PC-3 (cell line): ENCODE measurements at regions not wholly inside any gene's neighbourhood (a gene's known extent, or its start where the extent isn't known, plus 50 kb on each side); places are given as distances from the start of the nearest gene placed in this dataset.

Experiments
- ATAC-seq: fragments of 200-7000 bp; cut with Tn5 transposase; 2 replicates; pipeline ENCODE4 v1.9.1; 2020; ENCODE audit warnings: mild to moderate bottlenecking, moderate library complexity
- BruUV-seq: library from RNA; stranded (reverse); fragments of 400-500 nt; replicated peaks from 2 replicates; lab custom pipeline; 2021; lab: Mats Ljungman, UMichigan
- CTCF ChIA-PET: fragments of 300-600 bp; sonication (Branson Sonifier 250); formaldehyde crosslinking; loops from one replicate; lab custom pipeline; 2022; ENCODE audit warnings: antibody characterized with exemption; lab: Charles Lee
- POLR2A ChIA-PET: fragments of 300-600 bp; sonication (Branson Sonifier 250); formaldehyde crosslinking; loops from one replicate; lab custom pipeline; 2022; ENCODE audit warnings: antibody characterized with exemption; ENCODE audit not compliant: unreplicated experiment; lab: Charles Lee
- DNase-seq: peaks from one replicate; pipeline ENCODE4 v3.0.0-alpha.2; 2015
- H2AFZ ChIP-seq: fragments of 300-600 bp; sonication (generic); 2 replicates; pipeline ENCODE4 v1.6.0; 2016; ENCODE audit warnings: antibody characterized with exemption, low read length
- H3F3A ChIP-seq: fragments of 300-600 bp; sonication (generic); one replicate; pipeline ENCODE4 v1.6.0; 2017; ENCODE audit warnings: antibody characterized with exemption, low read length, control low read depth, mild to moderate bottlenecking; ENCODE audit not compliant: unreplicated experiment
- H3K27ac ChIP-seq: fragments of 300-600 bp; sonication (generic); 2 replicates; pipeline ENCODE4 v1.5.1; 2016; ENCODE audit warnings: mild to moderate bottlenecking, low read length
- H3K27me3 ChIP-seq: fragments of 300-600 bp; sonication (generic); 2 replicates; pipeline ENCODE4 v1.6.1; 2016; ENCODE audit warnings: low read length, mixed read lengths
- H3K36me3 ChIP-seq: fragments of 300-600 bp; sonication (generic); 2 replicates; pipeline ENCODE4 v1.6.1; 2016; ENCODE audit warnings: low read depth, mixed run types, low read length, mixed read lengths
- H3K4me1 ChIP-seq: fragments of 300-600 bp; sonication (generic); 2 replicates; pipeline ENCODE4 v1.5.1; 2016; ENCODE audit warnings: low read length; ENCODE audit not compliant: insufficient read depth
- H3K4me2 ChIP-seq: fragments of 300-600 bp; sonication (generic); 2 replicates; pipeline ENCODE4 v1.6.0; 2016; ENCODE audit warnings: low read length
- H3K4me3 ChIP-seq: fragments of 300-600 bp; sonication (generic); 2 replicates; pipeline ENCODE4 v1.5.1; 2016; ENCODE audit warnings: mild to moderate bottlenecking, low read length, mixed read lengths
- H3K79me2 ChIP-seq: fragments of 300-600 bp; sonication (generic); 2 replicates; pipeline ENCODE4 v1.6.1; 2017; ENCODE audit warnings: low read length, mixed read lengths
- H3K9ac ChIP-seq: fragments of 300-600 bp; sonication (generic); 2 replicates; pipeline ENCODE4 v1.6.0; 2016; ENCODE audit warnings: mild to moderate bottlenecking, low read length
- H3K9me2 ChIP-seq: fragments of 300-600 bp; sonication (generic); replicated peaks from 2 replicates; pipeline ENCODE4 v1.6.1; 2016; ENCODE audit warnings: mixed run types, low read length, mixed read lengths
- H3K9me3 ChIP-seq: fragments of 300-600 bp; sonication (generic); 2 replicates; pipeline ENCODE4 v1.6.1; 2016; ENCODE audit warnings: low read length, mixed read lengths
- H4K20me1 ChIP-seq: fragments of 300-600 bp; sonication (generic); 2 replicates; pipeline ENCODE4 v1.6.1; 2016; ENCODE audit warnings: low read length, mixed read lengths
- EZH2 ChIP-seq: fragments of 300-600 bp; sonication (generic); IDR thresholded peaks from one replicate; pipeline ENCODE4 v1.6.1; 2017; ENCODE audit warnings: antibody characterized with exemption, mild to moderate bottlenecking, low read length; ENCODE audit not compliant: unreplicated experiment
- EZH2phosphoT487 ChIP-seq: fragments of 300-600 bp; sonication (generic); IDR thresholded peaks from 2 replicates; pipeline ENCODE4 v1.6.1; 2018; ENCODE audit warnings: mild to moderate bottlenecking, antibody characterized with exemption, low read length, borderline replicate concordance
- intact Hi-C: fragments of 100-400 bp; cut with micrococcal nuclease; formaldehyde crosslinking; loops from 2 replicates; pipeline ENCODE4 v1.9.0; 2023
- TF ChIP-seq, protein P1 (sequence below): fragments of 300-600 bp; sonication (generic); conservative IDR thresholded peaks from 2 replicates; pipeline ENCODE4 v1.5.1; 2017; ENCODE audit warnings: antibody characterized with exemption, low read depth, mild to moderate bottlenecking, low read length

DNA sequence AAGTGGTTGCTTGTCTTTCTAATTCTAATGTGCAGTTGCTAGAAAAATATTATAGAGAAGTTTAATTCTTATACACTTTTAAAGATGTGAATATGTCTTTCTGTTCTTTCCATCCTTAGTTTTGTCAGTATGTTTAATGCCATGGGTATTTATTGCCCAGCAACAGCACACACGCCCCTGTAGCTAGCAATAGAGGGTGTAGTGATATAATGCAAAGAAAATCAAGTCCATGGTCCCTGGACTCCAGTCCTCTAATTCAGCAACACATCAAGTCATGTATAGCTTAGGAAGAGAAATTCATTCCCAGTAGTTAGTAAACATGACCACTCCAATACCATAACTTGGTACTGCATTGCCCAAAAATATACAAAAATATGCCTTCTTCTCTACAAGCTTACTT is 292.4 kb upstream of the NR2F2 start:
- no peaks in the 10 kb centered on the region for H4K20me1 ChIP-seq
- no peaks in the 10 kb centered on the region for H3K9me3 ChIP-seq
- H3K4me1 ChIP-seq, result no peaks in the 10 kb centered on the region
- CTCF ChIA-PET, result no interaction called here
- H3K4me2 ChIP-seq, result no peak overlapping the region
- no peaks in the 10 kb centered on the region for H3K27me3 ChIP-seq
- DNase-seq, result no peak
- H3F3A ChIP-seq, result no peaks in the 10 kb centered on the region
- no peak overlapping the region for H3K27ac ChIP-seq
- no peak overlapping the region for H2AFZ ChIP-seq
- no peak for ATAC-seq
- TF ChIP-seq, protein P1, sequence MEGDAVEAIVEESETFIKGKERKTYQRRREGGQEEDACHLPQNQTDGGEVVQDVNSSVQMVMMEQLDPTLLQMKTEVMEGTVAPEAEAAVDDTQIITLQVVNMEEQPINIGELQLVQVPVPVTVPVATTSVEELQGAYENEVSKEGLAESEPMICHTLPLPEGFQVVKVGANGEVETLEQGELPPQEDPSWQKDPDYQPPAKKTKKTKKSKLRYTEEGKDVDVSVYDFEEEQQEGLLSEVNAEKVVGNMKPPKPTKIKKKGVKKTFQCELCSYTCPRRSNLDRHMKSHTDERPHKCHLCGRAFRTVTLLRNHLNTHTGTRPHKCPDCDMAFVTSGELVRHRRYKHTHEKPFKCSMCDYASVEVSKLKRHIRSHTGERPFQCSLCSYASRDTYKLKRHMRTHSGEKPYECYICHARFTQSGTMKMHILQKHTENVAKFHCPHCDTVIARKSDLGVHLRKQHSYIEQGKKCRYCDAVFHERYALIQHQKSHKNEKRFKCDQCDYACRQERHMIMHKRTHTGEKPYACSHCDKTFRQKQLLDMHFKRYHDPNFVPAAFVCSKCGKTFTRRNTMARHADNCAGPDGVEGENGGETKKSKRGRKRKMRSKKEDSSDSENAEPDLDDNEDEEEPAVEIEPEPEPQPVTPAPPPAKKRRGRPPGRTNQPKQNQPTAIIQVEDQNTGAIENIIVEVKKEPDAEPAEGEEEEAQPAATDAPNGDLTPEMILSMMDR, result no peak
- no peak for TF ChIP-seq EZH2phosphoT487
- TF ChIP-seq EZH2, result no peak
- no TSS peak for BruUV-seq
- POLR2A ChIA-PET, result no interaction called here
- no peak overlapping the region for H3K9ac ChIP-seq
- no peaks in the 10 kb centered on the region for H3K9me2 ChIP-seq
- no peaks in the 10 kb centered on the region for H3K36me3 ChIP-seq
- H3K79me2 ChIP-seq, result no peaks in the 10 kb centered on the region
- H3K4me3 ChIP-seq, result no peak overlapping the region
- intact Hi-C loops, result no loop called here

- H3K79me2 ChIP-seq, result no peaks in the 10 kb centered on the region
- no peak overlapping the region for H3K4me3 ChIP-seq
- H3K9me3 ChIP-seq, result no peaks in the 10 kb centered on the region
- H2AFZ ChIP-seq, result no peak overlapping the region
- no peaks in the 10 kb centered on the region for H3K27me3 ChIP-seq
- H3K9me2 ChIP-seq, result no peaks in the 10 kb centered on the region
- intact Hi-C loops, result no loop called here
- no peaks in the 10 kb centered on the region for H3F3A ChIP-seq
- TF ChIP-seq EZH2phosphoT487 (no peak), EZH2 (no peak)
- TF ChIP-seq, protein P1, result no peak
- no peaks in the 10 kb centered on the region for H4K20me1 ChIP-seq
- H3K4me2 ChIP-seq, result no peak overlapping the region
- H3K36me3 ChIP-seq, result no peaks in the 10 kb centered on the region
- CTCF ChIA-PET, result no interaction called here
- DNase-seq, result no peak
- POLR2A ChIA-PET, result no interaction called here
- no peak overlapping the region for H3K9ac ChIP-seq
- H3K4me1 ChIP-seq, result no peaks in the 10 kb centered on the region
- BruUV-seq, result no TSS peak
- no peak overlapping the region for H3K27ac ChIP-seq
- no peak for ATAC-seq
These were observed 291.9 kb upstream of the NR2F2 start for GRCh38 chr15:96038650-96039049.

- Histone ChIP-seq H3K79me2 (no peaks in the 10 kb centered on the region), H3K36me3 (no peaks in the 10 kb centered on the region), H3K9me3 (no peaks in the 10 kb centered on the region), H3F3A (no peaks in the 10 kb centered on the region), H4K20me1 (no peaks in the 10 kb centered on the region), H3K4me1 (no peaks in the 10 kb centered on the region), H2AFZ (no peak overlapping the region), H3K9ac (no peak overlapping the region), H3K27ac (no peak overlapping the region), H3K27me3 (no peaks in the 10 kb centered on the region), H3K4me3 (no peak overlapping the region), H3K9me2 (no peaks in the 10 kb centered on the region), H3K4me2 (no peak overlapping the region)
- no peak for ATAC-seq
- CTCF ChIA-PET, result no interaction called here
- no peak for DNase-seq
- intact Hi-C loops, result no loop called here
- TF ChIP-seq, protein P1, result no peak
- POLR2A ChIA-PET, result no interaction called here
- BruUV-seq, result no TSS peak
These were observed 288.3 kb upstream of the NR2F2 start for GRCh38 chr15:96041982-96042733.
